ENCODE measurements at regions not wholly inside any gene's neighbourhood (a gene's known extent, or its start where the extent isn't known, plus 50 kb on each side); places are given as distances from the start of the nearest gene placed in this dataset.

DNA sequence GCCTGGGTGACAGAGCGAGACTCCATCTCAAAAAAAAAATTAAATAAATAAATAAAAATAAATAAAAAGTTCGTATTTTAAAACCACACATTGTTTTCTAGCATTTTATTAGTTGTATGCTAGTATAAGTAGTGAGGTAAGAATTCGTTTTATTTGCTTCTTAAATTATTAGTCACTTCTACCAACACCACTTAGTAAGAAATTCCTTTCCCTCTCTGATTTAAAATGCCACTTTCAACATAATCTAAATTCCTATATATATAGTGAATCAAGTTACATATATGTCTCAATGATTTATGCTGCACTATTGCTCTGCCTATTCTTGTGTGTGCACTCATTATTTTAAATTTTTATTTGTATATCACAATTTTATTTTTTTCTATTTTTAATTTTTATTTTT is 72.1 kb downstream of the MAGEC1 start:
- Histone ChIP-seq H3K27ac (no peak overlapping the region), H3K27me3 (no peaks in the 10 kb centered on the region), H3K36me3 (replicated peaks in 1 of 2; ENCODE audit: insufficient read depth in 1 of 2, low read depth in 2 of 2) (no peaks in the 10 kb centered on the region), H3K9me3 (no peaks in the 10 kb centered on the region), H3K4me3 (no peak overlapping the region), H3K4me1 (no peaks in the 10 kb centered on the region)
- TF ChIP-seq, protein P1, sequence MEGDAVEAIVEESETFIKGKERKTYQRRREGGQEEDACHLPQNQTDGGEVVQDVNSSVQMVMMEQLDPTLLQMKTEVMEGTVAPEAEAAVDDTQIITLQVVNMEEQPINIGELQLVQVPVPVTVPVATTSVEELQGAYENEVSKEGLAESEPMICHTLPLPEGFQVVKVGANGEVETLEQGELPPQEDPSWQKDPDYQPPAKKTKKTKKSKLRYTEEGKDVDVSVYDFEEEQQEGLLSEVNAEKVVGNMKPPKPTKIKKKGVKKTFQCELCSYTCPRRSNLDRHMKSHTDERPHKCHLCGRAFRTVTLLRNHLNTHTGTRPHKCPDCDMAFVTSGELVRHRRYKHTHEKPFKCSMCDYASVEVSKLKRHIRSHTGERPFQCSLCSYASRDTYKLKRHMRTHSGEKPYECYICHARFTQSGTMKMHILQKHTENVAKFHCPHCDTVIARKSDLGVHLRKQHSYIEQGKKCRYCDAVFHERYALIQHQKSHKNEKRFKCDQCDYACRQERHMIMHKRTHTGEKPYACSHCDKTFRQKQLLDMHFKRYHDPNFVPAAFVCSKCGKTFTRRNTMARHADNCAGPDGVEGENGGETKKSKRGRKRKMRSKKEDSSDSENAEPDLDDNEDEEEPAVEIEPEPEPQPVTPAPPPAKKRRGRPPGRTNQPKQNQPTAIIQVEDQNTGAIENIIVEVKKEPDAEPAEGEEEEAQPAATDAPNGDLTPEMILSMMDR (IDR thresholded peaks at IDR 0.05): no peak
- TF ChIP-seq POLR2A (IDR thresholded peaks at IDR 0.05): no peak
- intact Hi-C loops (cut with DNase I): no loop called here
- WGBS, 2 donors: 63 to 67% methylated on average over 3 of the region's 3 CpGs
- no peak for DNase-seq
- no peak for ATAC-seq

DNA sequence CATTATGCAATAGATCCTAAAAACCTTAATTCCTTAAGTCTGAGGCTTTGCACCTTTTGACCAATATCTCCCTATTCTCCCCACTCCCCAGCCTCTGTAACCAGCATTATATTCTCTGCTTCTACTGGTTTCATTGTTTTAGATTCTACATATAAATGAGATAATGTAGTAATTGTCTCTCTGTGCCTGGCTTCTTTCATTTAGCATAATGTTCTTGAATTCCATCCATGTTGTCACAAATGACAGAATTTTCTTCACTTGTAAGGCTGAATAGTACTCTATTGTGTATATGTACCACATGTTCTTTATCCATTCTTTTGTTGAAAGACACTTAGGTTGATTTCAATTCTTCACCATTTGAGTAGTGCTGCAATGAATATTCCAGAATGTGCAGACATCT is 66.0 kb downstream of the MAGEC1 start:
- Histone ChIP-seq H3K27ac (no peak overlapping the region), H3K4me3 (no peak overlapping the region), H3K9me3 (no peaks in the 10 kb centered on the region), H3K4me1 (no peaks in the 10 kb centered on the region), H3K36me3 (replicated peaks in 1 of 2; ENCODE audit: insufficient read depth in 1 of 2, low read depth in 2 of 2) (no peaks in the 10 kb centered on the region), H3K27me3 (no peaks in the 10 kb centered on the region)
- intact Hi-C loops (cut with DNase I): no loop called here
- ATAC-seq (no peak), DNase-seq (no peak)
- TF ChIP-seq POLR2A (IDR thresholded peaks at IDR 0.05): no peak
- TF ChIP-seq, protein P1 (IDR thresholded peaks at IDR 0.05): no peak

DNA sequence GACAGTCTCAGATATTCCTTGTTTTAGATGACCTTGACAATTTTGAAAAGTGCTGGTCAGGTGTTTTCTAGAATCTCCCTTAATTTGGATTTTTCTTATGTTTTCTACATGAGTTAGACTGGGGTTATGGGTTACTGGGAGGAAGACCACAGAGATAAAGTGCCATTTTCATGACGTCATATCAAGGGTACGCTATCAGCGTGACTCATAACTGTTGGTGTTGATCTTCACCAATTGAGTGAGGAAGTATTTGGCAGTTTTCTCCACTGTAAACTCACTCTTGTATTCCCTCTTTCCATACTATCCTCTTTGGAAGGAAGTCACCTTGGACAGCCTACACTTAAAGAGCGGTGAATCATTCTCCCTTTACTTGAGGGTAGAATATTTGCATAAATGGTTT is 56.9 kb downstream of the MAGEC1 start:
- no peaks in the 10 kb centered on the region for H3K4me1 ChIP-seq
- intact Hi-C loops (cut with DNase I): no loop called here
- no peaks in the 10 kb centered on the region for H3K27me3 ChIP-seq
- no peak overlapping the region for H3K4me3 ChIP-seq
- DNase-seq (no peak), ATAC-seq (no peak)
- no peaks in the 10 kb centered on the region for H3K9me3 ChIP-seq
- TF ChIP-seq POLR2A (IDR thresholded peaks at IDR 0.05): no peak
- TF ChIP-seq, protein P1 (IDR thresholded peaks at IDR 0.05): no peak
- 76 to 80% methylated on average over 2 to 4 of the region's 4 CpGs for WGBS, 2 donors
- H3K36me3 ChIP-seq (replicated peaks in 1 of 2; ENCODE audit: insufficient read depth in 1 of 2, low read depth in 2 of 2): no peaks in the 10 kb centered on the region
- no peak overlapping the region for H3K27ac ChIP-seq
